SK-MEL-5 (cell line): ENCODE measurements at regions not wholly inside any gene's neighbourhood (a gene's known extent, or its start where the extent isn't known, plus 50 kb on each side); places are given as distances from the start of the nearest gene placed in this dataset.

Source experiments
- DNase-seq: peaks from one replicate; pipeline ENCODE4 v3.0.0-alpha.2; 2016; ENCODE audit warnings: low read depth, low spot score
- in situ Hi-C: cut with HindIII; loops from 2 replicates; pipeline ENCODE4 v1.10.0; 2016; ENCODE audit warnings: low sequenced_read_pairs, high pct_unique_total_duplicates, low pct_unique_long_range_greater_than_20kb

DNA sequence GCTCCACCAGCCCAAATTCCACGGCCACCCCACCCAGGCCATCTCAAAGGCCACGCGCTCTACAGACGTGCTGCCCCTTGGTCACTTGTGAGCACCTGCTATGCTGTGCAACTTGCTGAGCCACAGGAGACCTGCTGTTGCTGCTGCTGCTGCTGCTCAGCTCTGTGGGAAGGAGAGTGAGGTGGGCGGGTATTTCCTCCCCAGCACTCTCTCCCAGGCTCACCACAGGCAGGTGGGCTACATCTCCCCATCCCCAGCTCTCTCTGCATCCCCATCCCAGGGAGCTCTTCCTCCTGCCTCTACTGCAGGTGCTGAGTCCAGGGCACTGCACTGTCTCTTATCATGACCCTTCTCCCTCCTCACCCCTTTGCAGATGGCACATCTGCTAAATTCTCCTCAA lies 306.9 kb downstream of the BCL11B start:
- DNase-seq: no peak
- in situ Hi-C loops: no loop called here

GRCh38 chr14:98966016-98966415 lies 306.0 kb downstream of the BCL11B start:
- DNase-seq: no peak
- in situ Hi-C loops: no loop called here

DNA sequence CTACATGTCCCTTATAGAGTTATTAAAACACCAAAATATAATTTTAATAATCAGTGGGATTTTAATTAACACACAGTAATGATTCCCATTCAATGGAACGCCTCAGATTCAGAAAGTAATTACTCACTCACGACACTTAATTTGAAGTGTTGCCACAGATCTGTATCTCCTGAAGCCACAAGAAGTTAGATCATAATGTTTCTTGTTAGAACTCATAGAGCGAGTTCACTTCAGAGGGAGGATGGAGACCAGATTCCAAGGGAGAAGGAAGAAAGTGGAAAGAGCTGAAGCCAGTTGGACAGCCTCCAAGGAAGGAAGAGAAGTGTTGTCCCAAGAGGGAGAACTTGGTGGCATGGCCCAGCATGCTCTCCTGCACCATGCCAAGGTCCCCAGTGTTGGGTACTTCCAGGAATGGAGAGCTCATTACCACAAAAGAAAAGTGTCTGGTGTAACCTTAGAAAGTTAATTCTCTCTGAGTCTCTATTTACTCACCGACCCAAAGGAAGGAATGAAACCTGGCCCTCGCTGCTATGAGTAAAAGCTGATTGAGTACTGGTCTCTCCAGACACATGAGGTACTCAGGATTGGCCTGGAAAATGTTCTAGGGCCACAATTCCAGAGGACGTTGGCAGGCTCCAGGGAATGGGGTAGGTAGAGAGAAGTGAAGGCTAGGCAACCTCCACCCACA lies 305.4 kb downstream of the BCL11B start:
- in situ Hi-C loops: no loop called here
- DNase-seq: no peak

- in situ Hi-C loops: no loop called here
- no peak for DNase-seq
Measured at GRCh38 chr14:98974113-98974512, 297.9 kb downstream of the BCL11B start.

DNA sequence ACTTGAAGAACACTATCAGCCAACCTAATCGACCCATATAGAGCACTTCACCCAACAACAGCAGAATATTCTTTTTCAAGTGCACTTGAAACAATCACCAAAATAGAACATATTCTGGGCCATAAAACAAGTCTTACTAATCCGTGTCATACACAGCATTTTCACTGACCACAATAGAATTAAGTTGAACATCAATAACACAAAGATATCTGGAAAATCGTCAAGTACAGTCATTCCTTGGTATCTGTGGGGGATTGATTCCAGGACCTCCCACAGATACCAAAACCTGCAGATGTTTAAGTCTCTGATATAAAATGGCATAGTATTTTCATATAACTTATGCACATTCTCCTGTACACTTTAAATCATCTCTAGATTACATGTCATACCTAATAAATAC lies 295.7 kb downstream of the BCL11B start:
- in situ Hi-C loops: no loop called here
- DNase-seq: no peak

- in situ Hi-C loops: no loop called here
- no peak for DNase-seq
Measured at GRCh38 chr14:98977451-98977850, 294.5 kb downstream of the BCL11B start.

DNA sequence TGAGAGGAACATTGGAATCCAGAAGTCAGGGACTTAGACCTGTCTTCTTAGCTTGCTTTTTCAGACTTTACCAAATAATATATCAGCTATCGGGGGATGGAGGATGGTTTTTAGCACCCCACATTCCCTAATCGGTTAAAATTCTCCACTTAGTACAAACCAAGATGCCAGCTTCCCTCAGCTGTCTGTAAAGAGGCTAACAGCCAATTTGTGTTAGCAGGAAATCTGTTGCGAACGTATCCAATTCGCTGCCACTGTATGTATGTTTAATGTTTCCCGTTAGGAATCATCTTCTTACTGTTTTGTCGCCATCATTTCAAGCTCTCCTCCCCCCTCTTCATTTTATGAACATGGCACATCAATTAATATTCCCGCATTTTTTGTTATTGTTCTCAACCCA lies 289.0 kb downstream of the BCL11B start:
- no peak for DNase-seq
- in situ Hi-C loops: no loop called here

DNA sequence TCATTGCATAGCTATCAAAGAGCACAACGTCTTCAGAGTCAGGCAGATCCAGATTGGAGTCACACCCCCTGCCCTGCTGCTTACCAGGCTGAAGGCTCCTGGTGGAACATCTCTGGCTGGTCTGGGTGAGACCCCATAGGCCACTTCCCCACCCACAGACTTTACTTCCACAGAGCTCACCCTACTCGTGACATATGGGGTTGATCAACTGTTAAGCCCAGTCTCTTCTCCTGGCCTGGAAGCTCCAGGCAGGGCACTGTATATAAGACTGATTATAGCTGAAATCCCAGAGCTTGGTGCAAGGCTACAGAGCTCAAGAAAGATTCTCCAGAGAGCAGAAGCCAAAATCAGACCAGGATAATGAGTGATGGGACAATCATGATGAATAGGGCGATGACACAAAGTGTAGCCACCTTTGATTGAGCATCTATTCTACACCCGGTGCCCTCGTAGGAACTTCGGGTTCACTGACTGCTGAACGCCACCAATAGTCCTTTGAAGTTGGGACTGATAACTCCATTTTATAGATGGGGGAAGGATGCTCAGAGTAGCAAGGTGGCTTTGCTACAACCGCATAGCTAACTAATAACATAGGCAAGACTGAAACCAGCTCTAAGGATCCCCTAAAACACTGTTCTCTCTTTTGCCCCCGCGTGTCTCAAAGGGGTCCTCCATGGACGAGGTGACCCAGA lies 287.8 kb downstream of the BCL11B start:
- in situ Hi-C loops: no loop called here
- DNase-seq: no peak

DNA sequence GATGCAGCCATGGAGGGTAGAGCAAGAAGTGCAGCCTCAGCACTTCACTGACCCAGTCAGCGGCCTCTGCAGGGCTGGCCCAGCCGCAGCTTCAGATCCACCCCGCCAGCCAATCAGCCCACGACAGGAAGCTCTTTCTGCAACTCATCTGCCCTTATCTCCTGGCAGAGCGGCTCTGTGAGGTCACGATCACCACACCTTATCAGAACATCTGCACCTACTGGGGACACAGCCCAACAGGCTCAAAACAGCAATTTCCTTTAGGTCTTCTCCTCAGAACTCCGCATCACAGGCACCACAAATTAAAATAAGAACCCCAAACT lies 287.3 kb downstream of the BCL11B start:
- no peak for DNase-seq
- in situ Hi-C loops: no loop called here

GRCh38 chr14:98993818-98994217 lies 278.2 kb downstream of the BCL11B start:
- no peak for DNase-seq
- in situ Hi-C loops: no loop called here

- in situ Hi-C loops: no loop called here
- no peak for DNase-seq
Measured at GRCh38 chr14:98994561-98994960, 277.4 kb downstream of the BCL11B start.

- in situ Hi-C loops: no loop called here
- no peak for DNase-seq
Measured at GRCh38 chr14:98997526-98998205, 274.3 kb downstream of the BCL11B start.

DNA sequence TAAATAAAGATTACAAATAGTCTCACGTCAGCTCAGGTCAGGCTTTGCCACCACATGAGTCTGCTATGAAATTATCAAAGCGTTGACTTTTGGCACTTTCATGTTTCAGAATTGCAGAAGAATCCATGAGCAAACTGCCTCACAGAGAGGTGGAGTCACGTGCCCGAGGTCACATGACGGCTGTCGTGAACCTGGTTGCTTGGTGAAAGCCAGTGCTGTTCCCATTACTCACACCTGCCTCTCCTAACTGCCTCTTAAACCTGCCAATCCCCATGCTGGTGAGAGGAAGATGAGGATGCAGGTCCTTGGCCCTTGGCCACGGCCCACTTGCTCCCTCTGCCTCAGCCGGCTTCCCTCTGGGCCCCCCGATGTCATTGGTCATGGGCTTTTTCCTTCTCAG lies 272.7 kb downstream of the BCL11B start:
- in situ Hi-C loops: no loop called here

GRCh38 chr14:98999901-99000300 lies 272.1 kb downstream of the BCL11B start:
- in situ Hi-C loops: no loop called here
- DNase-seq: no peak

More for the DNA sequence above, 272.7 kb downstream of the BCL11B start:
- no peak for DNase-seq

DNA sequence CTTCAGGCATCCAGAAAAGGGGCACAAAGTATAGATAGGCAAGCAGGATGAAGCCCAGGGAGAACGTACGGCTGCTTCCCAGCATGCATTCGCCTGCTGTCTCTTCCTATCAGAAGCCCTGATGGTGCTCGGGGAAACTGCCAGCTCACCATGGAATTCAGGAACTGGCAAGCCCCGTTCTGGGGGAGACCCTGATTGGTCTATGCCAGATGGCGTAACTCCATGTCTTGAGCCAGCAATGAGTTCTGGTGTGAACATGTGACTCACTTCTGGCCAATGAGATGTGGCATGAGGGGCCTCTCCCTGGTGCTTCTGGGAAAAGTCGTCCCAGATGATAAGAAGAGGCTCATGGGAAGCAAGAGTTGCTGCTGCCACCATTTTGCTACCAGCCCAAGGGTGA lies 270.8 kb downstream of the BCL11B start:
- in situ Hi-C loops: no loop called here
- peak; percentile 11 for DNase-seq

DNA sequence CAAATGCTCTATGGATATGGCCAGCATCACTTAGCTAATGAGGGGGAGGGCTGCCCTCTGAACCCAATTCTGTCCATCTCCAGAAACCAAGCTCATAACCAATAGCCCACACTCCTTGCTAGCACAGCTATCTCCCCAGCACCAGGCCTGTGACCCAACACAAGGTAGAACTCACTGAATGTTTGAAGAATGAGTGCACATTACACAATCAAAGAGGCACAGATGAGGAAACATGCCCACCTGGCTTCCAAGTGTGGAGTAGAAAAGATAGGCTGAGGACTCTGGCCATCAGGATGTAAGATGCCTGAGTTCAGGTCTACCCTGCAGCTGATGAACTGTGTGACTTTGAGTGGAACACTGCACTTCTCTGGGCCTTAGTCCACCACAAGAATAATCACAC lies 268.4 kb downstream of the BCL11B start:
- no peak for DNase-seq
- in situ Hi-C loops: no loop called here

- in situ Hi-C loops: no loop called here
- DNase-seq: no peak
Measured at GRCh38 chr14:99004112-99004511, 267.9 kb downstream of the BCL11B start.

- in situ Hi-C loops: no loop called here
- no peak for DNase-seq
Measured at GRCh38 chr14:99006276-99006675, 265.7 kb downstream of the BCL11B start.

GRCh38 chr14:99007795-99008194 lies 264.2 kb downstream of the BCL11B start:
- DNase-seq: no peak
- in situ Hi-C loops: no loop called here
